Activated T-helper 2 cell treated with anti-CD3 and anti-CD28 coated beads, Interferon-gamma antibody, Interleukin-2, Interleukin-4, amounts not matched to agents 10 μg/mL and 5 μg/mL and 100 μg/mL, durations not matched to agents 14 hours and 24 hours and 36 hours (primary cell): ENCODE measurements at regions not wholly inside any gene's neighbourhood (a gene's known extent, or its start where the extent isn't known, plus 50 kb on each side); places are given as distances from the start of the nearest gene placed in this dataset.

Experiments
- DNase-seq: peaks from one replicate; pipeline ENCODE4 v3.0.0; 2021; ENCODE audit warnings: low spot score
- H3K27ac Mint-ChIP-seq: one replicate; pipeline ENCODE4 v1.8.0; 2021; ENCODE audit warnings: mixed read lengths
- H3K27me3 Mint-ChIP-seq: one replicate; pipeline ENCODE4 v1.8.0; 2021; ENCODE audit warnings: low read depth, mixed read lengths
- H3K36me3 Mint-ChIP-seq: one replicate; pipeline ENCODE4 v1.8.0; 2021; ENCODE audit warnings: low read depth, mixed read lengths
- H3K4me1 Mint-ChIP-seq: one replicate; pipeline ENCODE4 v1.8.0; 2021; ENCODE audit warnings: low read depth, mixed read lengths
- H3K4me3 Mint-ChIP-seq: one replicate; pipeline ENCODE4 v1.8.0; 2021; ENCODE audit warnings: low read depth, mild to moderate bottlenecking, moderate library complexity, mixed read lengths
- H3K9me3 Mint-ChIP-seq: one replicate; pipeline ENCODE4 v1.8.0; 2021; ENCODE audit warnings: mixed read lengths
- intact Hi-C: fragments of 100-400 bp; cut with micrococcal nuclease; formaldehyde crosslinking; loops from one replicate; pipeline ENCODE4 v1.15.1; 2023

GRCh38 chr3:141814375-141814774, 51.2 kb downstream of the GRK7 start:
- no peak overlapping the region for H3K4me3 Mint-ChIP-seq
- no peak for DNase-seq
- peaks cover 28% of the 10 kb centered on the region for H3K27me3 Mint-ChIP-seq
- H3K36me3 Mint-ChIP-seq, result no peaks in the 10 kb centered on the region
- intact Hi-C loops, result no loop called here
- no peaks in the 10 kb centered on the region for H3K4me1 Mint-ChIP-seq
- peaks cover 5% of the 10 kb centered on the region for H3K9me3 Mint-ChIP-seq
- H3K27ac Mint-ChIP-seq, result no peak overlapping the region

DNA sequence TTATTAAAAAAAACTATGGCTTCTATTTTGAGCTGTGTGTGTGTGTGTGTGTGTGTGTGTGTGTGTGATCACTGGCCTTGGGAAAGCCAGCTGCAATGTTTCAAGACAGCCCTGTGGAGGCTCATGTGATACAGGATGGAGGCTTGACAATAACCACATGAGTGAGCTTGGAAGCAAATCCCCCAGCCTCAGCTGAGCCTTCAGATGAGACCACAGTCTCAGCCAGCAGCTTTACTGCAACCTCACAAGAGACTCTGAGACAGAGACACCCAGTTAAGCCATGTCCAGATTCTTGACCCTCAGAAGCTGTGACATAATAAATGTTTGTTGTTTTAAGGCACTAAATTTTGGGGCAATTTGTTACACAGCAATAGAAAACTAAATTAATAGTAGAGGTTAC, 52.5 kb downstream of the GRK7 start:
- H3K27ac Mint-ChIP-seq, result no peak overlapping the region
- H3K4me1 Mint-ChIP-seq, result no peaks in the 10 kb centered on the region
- peaks cover 5% of the 10 kb centered on the region for H3K9me3 Mint-ChIP-seq
- H3K36me3 Mint-ChIP-seq, result no peaks in the 10 kb centered on the region
- peaks cover 33% of the 10 kb centered on the region for H3K27me3 Mint-ChIP-seq
- no peak overlapping the region for H3K4me3 Mint-ChIP-seq
- DNase-seq, result no peak
- intact Hi-C loops, result loop anchor here (5.0 kb wide), 1 partner anchor 502 kb away; no protein-coding TSS in a partner anchor

- Mint-ChIP-seq H3K36me3 (no peaks in the 10 kb centered on the region), H3K27me3 (peaks cover 33% of the 10 kb centered on the region), H3K4me1 (no peaks in the 10 kb centered on the region), H3K4me3 (no peak overlapping the region), H3K27ac (no peak overlapping the region), H3K9me3 (peaks cover 5% of the 10 kb centered on the region)
- intact Hi-C loops, result loop anchor here (5.0 kb wide), 1 partner anchor 500 kb away; no protein-coding TSS in a partner anchor
- DNase-seq, result no peak
Measured at GRCh38 chr3:141816958-141817357, 53.8 kb downstream of the GRK7 start.

DNA sequence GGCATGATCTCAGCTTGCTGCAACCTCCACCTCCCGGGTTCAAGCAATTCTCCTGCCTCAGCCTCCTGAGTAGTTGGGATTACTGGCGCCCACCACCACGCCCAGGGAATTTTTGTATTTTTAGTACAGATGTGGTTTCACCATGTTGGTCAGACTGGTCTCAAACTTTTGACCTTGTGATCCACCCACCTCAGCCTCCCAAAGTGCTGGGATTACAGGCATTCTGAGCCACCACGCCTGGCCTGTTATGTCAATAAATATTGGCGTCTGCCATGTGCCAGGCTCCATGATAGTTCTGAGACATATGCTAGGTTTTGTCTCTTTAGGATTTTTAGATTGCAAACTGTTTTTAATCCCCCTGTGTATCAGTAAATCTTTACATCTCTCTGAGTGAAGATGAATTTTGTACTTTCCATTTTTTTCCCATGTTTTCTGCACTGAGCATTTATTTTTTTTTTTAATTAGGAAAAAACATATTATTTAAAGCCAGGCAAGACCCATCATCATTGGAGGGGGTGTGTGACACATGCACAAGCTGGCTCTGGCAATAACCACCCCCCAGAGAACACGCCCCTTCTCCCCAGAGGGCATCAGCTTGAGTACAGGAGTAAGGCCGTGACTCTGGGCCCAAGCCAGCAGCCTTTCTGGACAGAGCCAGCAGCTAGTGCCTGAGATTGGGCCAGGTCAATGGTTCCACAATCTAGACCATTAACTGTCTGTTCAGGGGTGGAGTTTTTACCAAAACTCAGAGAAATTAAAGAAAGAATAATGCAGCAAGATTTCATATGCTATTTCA, 51.0 kb upstream of the ATP1B3 start:
- Mint-ChIP-seq H3K4me1 (no peaks in the 10 kb centered on the region), H3K36me3 (no peaks in the 10 kb centered on the region), H3K4me3 (no peak overlapping the region), H3K27me3 (peaks cover 7% of the 10 kb centered on the region), H3K27ac (no peak overlapping the region), H3K9me3 (no peaks in the 10 kb centered on the region)
- no peak for DNase-seq
- intact Hi-C loops, result no loop called here
